Transverse colon (tissue), 4 donors: ENCODE measurements at regions not wholly inside any gene's neighbourhood (a gene's known extent, or its start where the extent isn't known, plus 50 kb on each side); places are given as distances from the start of the nearest gene placed in this dataset.

Source experiments
- DNase-seq: peaks from one replicate; pipeline ENCODE4 v3.0.0-alpha.2; 2019
- H3K27ac ChIP-seq, 4 donors: fragments of 200-600 bp; sonication (generic); 2 replicates each; pipeline ENCODE4 v1.5.1; 2016 to 2018; ENCODE audit warnings: inconsistent platforms in 4 of 4
- H3K27me3 ChIP-seq: fragments of 200-600 bp; sonication (generic); 2 replicates; pipeline ENCODE4 v1.5.1; 2017; ENCODE audit warnings: inconsistent platforms
- H3K36me3 ChIP-seq, 4 donors: fragments of 200-600 bp; sonication (generic); 2 replicates each; pipeline ENCODE4 v1.5.1; 2017 to 2019; ENCODE audit warnings: inconsistent platforms in 4 of 4
- H3K4me1 ChIP-seq, 4 donors: fragments of 200-600 bp; sonication (generic); 2 replicates each; pipeline ENCODE4 v1.5.1; 2017 to 2020; ENCODE audit warnings: inconsistent platforms in 4 of 4
- H3K4me3 ChIP-seq, 4 donors: fragments of 200-600 bp; sonication (generic); 1 replicate in 1 of 4; 2 replicates in 3 of 4; pipeline versions ENCODE4 v1.5.1 to v1.6.1; 2017 to 2019; ENCODE audit warnings: inconsistent platforms in 4 of 4
- H3K9me3 ChIP-seq, 2 donors: fragments of 200-600 bp; sonication (generic); 2 replicates each; pipeline ENCODE4 v1.5.1; 2017 to 2019; ENCODE audit warnings: inconsistent platforms in 2 of 2
- EP300 ChIP-seq: sonication (generic); formaldehyde crosslinking; IDR thresholded peaks from one replicate; pipeline ENCODE4 v1.6.1; 2017; ENCODE audit warnings: antibody characterized with exemption, low read depth
- POLR2A ChIP-seq: fragments of 450-650 bp; IDR thresholded peaks from one replicate; pipeline ENCODE4 v1.6.1; 2016; ENCODE audit warnings: antibody characterized with exemption, mild to moderate bottlenecking, moderate library complexity
- POLR2AphosphoS5 ChIP-seq, 3 donors: sonication (generic); formaldehyde crosslinking; IDR thresholded peaks; one replicate each; pipeline ENCODE4 v1.6.1; 2016; ENCODE audit warnings: antibody characterized with exemption in 3 of 3
- WGBS, 2 donors: methylation state at CpG; one replicate each; pipeline ENCODE4 v1.1.5; 2018; ENCODE audit warnings: low coverage in 1 of 2; 5-methylcytosine and 5-hydroxymethylcytosine counted together
- in situ Hi-C, 4 donors: fragments of 200-750 bp; cut with MboI; loops; one replicate each; pipeline versions ENCODE4 v1.15.0 to v1.15.1; 2017; ENCODE audit warnings: low sequenced_read_pairs in 3 of 4, low pct_ligation_motif_present in 1 of 4, low pct_unique_long_range_greater_than_20kb in 1 of 4
- intact Hi-C: fragments of 100-400 bp; cut with DNase I; formaldehyde crosslinking; loops from one replicate; pipeline ENCODE4 v1.15.1; 2023; ENCODE audit warnings: low total_unique reads
- TF ChIP-seq, protein P1 (sequence below), 5 experiments: fragments of 200-600 bp in 3 of 5; fragments of 450-650 bp in 2 of 5; sonication (generic) in 3 of 5; IDR thresholded peaks; 1 replicate in 2 of 5; 2 replicates in 3 of 5; pipeline ENCODE4 v1.5.1; 2016 to 2017; ENCODE audit warnings: antibody characterized with exemption in 5 of 5, inconsistent platforms in 3 of 5, mild to moderate bottlenecking in 2 of 5, moderate library complexity in 1 of 5

DNA sequence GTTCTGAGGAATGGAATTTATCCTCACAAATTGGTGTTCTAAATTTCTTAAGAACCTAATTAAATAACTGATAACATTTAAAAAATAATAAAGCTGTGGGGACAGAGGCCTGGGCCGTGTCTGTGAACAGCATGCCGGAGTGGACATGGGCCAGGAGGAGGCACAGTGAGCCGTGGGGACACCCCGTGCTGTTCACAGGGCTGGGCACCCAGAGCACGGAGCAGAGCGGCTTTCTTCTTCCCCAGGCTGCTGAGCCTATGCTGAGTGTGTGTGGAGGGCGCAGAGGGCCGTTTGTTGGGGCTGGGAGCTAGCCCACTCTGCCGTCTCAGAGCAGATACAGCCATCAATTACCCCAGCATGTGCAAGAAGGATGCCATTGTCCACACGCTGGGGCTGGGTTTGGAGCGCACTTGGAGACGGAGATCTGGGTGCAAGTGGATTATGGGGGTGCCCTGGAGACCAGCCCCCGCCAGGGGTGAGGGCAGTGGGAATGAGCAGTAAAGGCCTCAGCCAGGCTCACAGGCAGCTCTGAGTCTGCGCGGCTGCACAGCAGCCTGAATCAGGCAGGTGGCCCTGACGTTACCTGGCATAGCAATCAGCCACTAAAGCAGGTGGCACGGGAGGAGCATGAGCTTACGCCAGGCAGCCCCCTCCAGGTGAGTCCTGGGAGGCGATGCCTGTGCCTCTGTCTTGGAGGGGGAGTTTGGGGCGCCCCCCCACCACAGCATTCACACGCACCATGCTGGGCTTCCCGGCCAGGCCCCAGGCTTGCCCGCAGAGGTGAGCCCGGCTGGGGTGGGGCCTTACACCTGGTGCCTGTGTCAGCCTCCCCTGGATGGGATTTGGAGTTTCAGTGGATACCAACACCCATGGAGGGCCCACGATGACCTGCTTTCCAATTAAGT lies 52.1 kb upstream of the SLC66A3 start:
- DNase-seq, result no peak
- TF ChIP-seq, protein P1, sequence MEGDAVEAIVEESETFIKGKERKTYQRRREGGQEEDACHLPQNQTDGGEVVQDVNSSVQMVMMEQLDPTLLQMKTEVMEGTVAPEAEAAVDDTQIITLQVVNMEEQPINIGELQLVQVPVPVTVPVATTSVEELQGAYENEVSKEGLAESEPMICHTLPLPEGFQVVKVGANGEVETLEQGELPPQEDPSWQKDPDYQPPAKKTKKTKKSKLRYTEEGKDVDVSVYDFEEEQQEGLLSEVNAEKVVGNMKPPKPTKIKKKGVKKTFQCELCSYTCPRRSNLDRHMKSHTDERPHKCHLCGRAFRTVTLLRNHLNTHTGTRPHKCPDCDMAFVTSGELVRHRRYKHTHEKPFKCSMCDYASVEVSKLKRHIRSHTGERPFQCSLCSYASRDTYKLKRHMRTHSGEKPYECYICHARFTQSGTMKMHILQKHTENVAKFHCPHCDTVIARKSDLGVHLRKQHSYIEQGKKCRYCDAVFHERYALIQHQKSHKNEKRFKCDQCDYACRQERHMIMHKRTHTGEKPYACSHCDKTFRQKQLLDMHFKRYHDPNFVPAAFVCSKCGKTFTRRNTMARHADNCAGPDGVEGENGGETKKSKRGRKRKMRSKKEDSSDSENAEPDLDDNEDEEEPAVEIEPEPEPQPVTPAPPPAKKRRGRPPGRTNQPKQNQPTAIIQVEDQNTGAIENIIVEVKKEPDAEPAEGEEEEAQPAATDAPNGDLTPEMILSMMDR (IDR thresholded peaks at IDR 0.05), result no peak
- TF ChIP-seq EP300 (no peak), POLR2A (no peak), POLR2AphosphoS5 (IDR thresholded peaks at IDR 0.05) (no peak)
- Histone ChIP-seq H3K9me3 (no peaks in the 10 kb centered on the region), H3K36me3 (no peaks in the 10 kb centered on the region), H3K4me1 (no peaks in the 10 kb centered on the region), H3K4me3 (no peak overlapping the region), H3K27me3 (no peaks in the 10 kb centered on the region), H3K27ac (no peak overlapping the region)
- intact Hi-C loops, result no loop called here
- in situ Hi-C loops, result no loop called here
- WGBS, 2 donors, result 77 to 80% methylated on average over 2 to 24 of the region's 25 CpGs

- in situ Hi-C loops, result no loop called here
- WGBS, 2 donors, result 62 to 78% methylated on average over 6 to 18 of the region's 18 CpGs
- peak; percentile 35 for DNase-seq
These were observed 51.1 kb upstream of the SLC66A3 start for GRCh38 chr2:11103984-11104793.

DNA sequence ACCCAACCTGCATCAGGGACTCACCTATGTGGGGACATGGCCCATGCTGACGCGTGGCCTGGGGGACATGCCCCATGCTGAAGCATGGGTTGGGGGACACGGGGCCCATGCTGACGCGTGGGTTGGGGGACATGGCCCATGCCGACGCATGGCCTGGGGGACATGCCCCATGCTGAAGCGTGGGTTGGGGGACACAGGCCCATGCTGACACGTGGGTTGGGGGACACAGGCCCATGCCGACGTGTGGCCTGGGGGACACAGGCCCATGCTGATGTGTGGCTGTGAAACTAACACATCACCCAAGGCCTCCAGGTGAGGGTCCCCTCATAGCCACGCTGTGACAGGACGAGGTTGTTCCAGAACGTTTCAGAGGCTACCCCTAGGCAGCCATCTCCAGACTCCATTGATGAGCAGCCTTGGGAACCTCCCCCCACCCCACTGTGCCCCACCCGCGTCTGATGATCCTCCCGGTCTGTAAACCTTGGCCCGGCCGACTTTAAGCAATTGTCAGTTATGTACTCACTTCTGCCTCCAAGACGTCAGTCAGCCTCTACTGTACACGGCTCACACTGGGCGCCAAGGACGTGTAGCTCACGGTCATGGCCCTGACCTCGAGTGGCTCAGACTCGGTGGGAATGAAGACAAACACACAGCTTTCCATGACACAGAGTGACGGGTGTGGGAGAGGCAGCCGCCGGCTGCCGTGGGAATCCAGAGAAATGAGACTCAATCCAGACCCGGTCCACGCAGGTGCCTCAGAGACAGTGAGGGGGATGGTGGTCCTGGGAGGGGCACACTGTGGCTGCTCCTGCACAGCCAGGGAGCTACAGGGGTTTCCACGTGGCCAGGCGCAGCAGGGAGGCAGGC lies 50.2 kb upstream of the SLC66A3 start:
- in situ Hi-C loops, result no loop called here
- Histone ChIP-seq H3K9me3 (no peaks in the 10 kb centered on the region), H3K27me3 (no peaks in the 10 kb centered on the region), H3K4me3 (no peak overlapping the region), H3K36me3 (no peaks in the 10 kb centered on the region), H3K27ac (no peak overlapping the region), H3K4me1 (no peaks in the 10 kb centered on the region)
- intact Hi-C loops, result no loop called here
- DNase-seq, result no peak
- 90 to 92% methylated on average over 2 to 33 of the region's 34 CpGs for WGBS, 2 donors
- TF ChIP-seq POLR2AphosphoS5 (IDR thresholded peaks at IDR 0.05) (no peak), POLR2A (no peak), EP300 (no peak)
- TF ChIP-seq, protein P1 (IDR thresholded peaks at IDR 0.05), result no peak

More at GRCh38 chr2:11103984-11104793, 51.1 kb upstream of the SLC66A3 start:
- intact Hi-C loops, result no loop called here
- H3K4me3 ChIP-seq, result no peak overlapping the region
- no peaks in the 10 kb centered on the region for H3K36me3 ChIP-seq
- H3K27me3 ChIP-seq, result no peaks in the 10 kb centered on the region
- H3K27ac ChIP-seq, result peak overlapping the region in 1 of 4 donors; percentile 30
- TF ChIP-seq EP300, result no peak
- TF ChIP-seq POLR2AphosphoS5 (IDR thresholded peaks at IDR 0.05), result no peak
- TF ChIP-seq POLR2A, result no peak
- TF ChIP-seq, protein P1 (IDR thresholded peaks at IDR 0.05), result no peak
- no peaks in the 10 kb centered on the region for H3K9me3 ChIP-seq
- H3K4me1 ChIP-seq, result no peaks in the 10 kb centered on the region
